WTC11 (cell line): ENCODE measurements at regions not wholly inside any gene's neighbourhood (a gene's known extent, or its start where the extent isn't known, plus 50 kb on each side); places are given as distances from the start of the nearest gene placed in this dataset.

Source experiments
- ATAC-seq: fragments of 200-7000 bp; cut with Tn5 transposase; 2 replicates; pipeline ENCODE4 v1.10.0; 2021; ENCODE audit warnings: mild to moderate bottlenecking, moderate library complexity
- CTCF ChIA-PET: fragments of 300-600 bp; sonication (Branson Sonifier 250); formaldehyde crosslinking; loops from one replicate; lab custom pipeline; 2021; ENCODE audit warnings: antibody characterized with exemption; lab: Charles Lee
- POLR2A ChIA-PET: fragments of 350-600 bp; sonication (Branson Sonifier 250); formaldehyde crosslinking; loops from one replicate; lab custom pipeline; 2021; ENCODE audit warnings: antibody characterized with exemption; lab: Charles Lee
- DNase-seq: peaks from one replicate; pipeline ENCODE4 v3.0.0; 2021; ENCODE audit warnings: low spot score
- H3K27ac Mint-ChIP-seq: 2 replicates; pipeline ENCODE4 v1.8.0; 2021; ENCODE audit warnings: mixed read lengths
- H3K27me3 Mint-ChIP-seq: 2 replicates; pipeline ENCODE4 v1.8.0; 2021; ENCODE audit warnings: low read depth, mild to moderate bottlenecking, moderate library complexity, mixed read lengths
- H3K36me3 Mint-ChIP-seq: 2 replicates; pipeline ENCODE4 v1.8.0; 2021; ENCODE audit warnings: mixed read lengths
- H3K4me1 Mint-ChIP-seq: 2 replicates; pipeline ENCODE4 v1.8.0; 2022; ENCODE audit warnings: mixed read lengths
- H3K4me3 Mint-ChIP-seq: 2 replicates; pipeline ENCODE4 v1.8.0; 2021; ENCODE audit warnings: mild to moderate bottlenecking, moderate library complexity, mixed read lengths
- H3K9me3 Mint-ChIP-seq: 2 replicates; pipeline ENCODE4 v1.8.0; 2021; ENCODE audit warnings: mixed read lengths
- ARID4B ChIP-seq: sonication (generic); formaldehyde crosslinking; IDR thresholded peaks from 2 replicates; pipeline ENCODE4 v1.8.0; 2023; ENCODE audit warnings: missing genetic modification reagents, mild to moderate bottlenecking, borderline replicate concordance
- ATF6 ChIP-seq: sonication (generic); formaldehyde crosslinking; IDR thresholded peaks from 2 replicates; pipeline ENCODE4 v1.8.1; 2023; ENCODE audit warnings: mild to moderate bottlenecking, missing genetic modification reagents
- FOXP4 ChIP-seq: sonication (generic); formaldehyde crosslinking; IDR thresholded peaks from 2 replicates; pipeline ENCODE4 v1.8.0; 2022; ENCODE audit warnings: mild to moderate bottlenecking, missing genetic modification reagents
- GABPB1 ChIP-seq: sonication (generic); formaldehyde crosslinking; IDR thresholded peaks from 2 replicates; pipeline ENCODE4 v1.8.1; 2023; ENCODE audit warnings: mild to moderate bottlenecking, missing genetic modification reagents
- HMGA2 ChIP-seq: fragments of 250-450 bp; sonication (Bioruptor Pico); IDR thresholded peaks from 2 replicates; pipeline ENCODE4 v1.4.0; 2021; ENCODE audit warnings: mild to moderate bottlenecking, moderate library complexity
- JAZF1 ChIP-seq: fragments of 250-450 bp; sonication (Bioruptor Pico); IDR thresholded peaks from 2 replicates; pipeline ENCODE4 v1.9.0; 2021; ENCODE audit warnings: moderate library complexity, mild to moderate bottlenecking, inconsistent platforms
- JUN ChIP-seq: sonication (generic); formaldehyde crosslinking; IDR thresholded peaks from 2 replicates; pipeline ENCODE4 v1.8.0; 2023; ENCODE audit warnings: mild to moderate bottlenecking, missing genetic modification reagents
- MAX ChIP-seq: sonication (generic); formaldehyde crosslinking; IDR thresholded peaks from 2 replicates; pipeline ENCODE4 v1.8.0; 2022; ENCODE audit warnings: mild to moderate bottlenecking, missing genetic modification reagents
- NFATC4 ChIP-seq: fragments of 250-450 bp; sonication (Bioruptor Pico); IDR thresholded peaks from 2 replicates; pipeline ENCODE4 v1.9.0; 2021; ENCODE audit warnings: mild to moderate bottlenecking
- SMAD3 ChIP-seq: sonication (generic); formaldehyde crosslinking; IDR thresholded peaks from 2 replicates; pipeline ENCODE4 v1.8.0; 2022; ENCODE audit warnings: missing genetic modification reagents, mild to moderate bottlenecking, borderline replicate concordance
- TF ChIP-seq, protein P1 (sequence below): sonication (generic); formaldehyde crosslinking; IDR thresholded peaks from 2 replicates; pipeline ENCODE4 v1.8.1; 2023; ENCODE audit warnings: mild to moderate bottlenecking, missing genetic modification reagents

GRCh38 chr14:28565345-28565744, 201.2 kb upstream of the FOXG1 start:
- H3K27me3 Mint-ChIP-seq, result no peaks in the 10 kb centered on the region; the same call in 1 of the 2 replicates
- H3K36me3 Mint-ChIP-seq, result no peaks in the 10 kb centered on the region
- H3K27ac Mint-ChIP-seq, result no peak overlapping the region
- no peak for ATAC-seq
- no peak for DNase-seq
- TF ChIP-seq HMGA2 (CRISPR knock-in tag) (no peak), ARID4B (CRISPR knock-in tag) (no peak), JAZF1 (CRISPR knock-in tag) (no peak)
- CTCF ChIA-PET, result no interaction called here
- no peak overlapping the region for H3K4me3 Mint-ChIP-seq
- H3K4me1 Mint-ChIP-seq, result no peaks in the 10 kb centered on the region
- POLR2A ChIA-PET, result no interaction called here
- H3K9me3 Mint-ChIP-seq, result no peaks in the 10 kb centered on the region

DNA sequence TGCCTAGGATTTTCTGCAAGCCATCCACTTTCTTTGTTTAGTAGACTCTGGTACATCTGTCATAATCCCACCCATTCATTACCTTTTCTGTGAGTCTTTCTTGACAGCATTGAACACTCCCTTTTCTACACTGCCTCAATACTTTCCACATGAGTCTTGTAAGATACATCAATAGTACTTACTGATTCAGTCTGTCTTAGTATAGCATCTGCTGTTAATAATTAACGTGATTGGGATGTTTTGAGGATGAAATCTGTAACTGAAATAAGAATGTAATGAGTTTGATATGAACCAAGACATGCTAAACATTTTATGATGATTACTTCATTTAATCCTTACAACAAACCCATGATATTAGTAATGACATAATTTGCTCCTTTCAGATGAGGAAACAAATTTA, 196.2 kb upstream of the FOXG1 start:
- TF ChIP-seq JUN (CRISPR knock-in tag) (no peak), ATF6 (no peak), MAX (CRISPR knock-in tag) (no peak)
- Mint-ChIP-seq H3K27me3 (peaks cover 2% of the 10 kb centered on the region; the same call in 1 of the 2 replicates), H3K27ac (no peak overlapping the region), H3K4me3 (no peak overlapping the region), H3K36me3 (peaks cover 6% of the 10 kb centered on the region), H3K4me1 (no peaks in the 10 kb centered on the region), H3K9me3 (peaks cover 22% of the 10 kb centered on the region)
- CTCF ChIA-PET, result no interaction called here
- DNase-seq (no peak), ATAC-seq (no peak)
- POLR2A ChIA-PET, result no interaction called here

- H3K4me3 Mint-ChIP-seq, result no peak overlapping the region
- POLR2A ChIA-PET, result no interaction called here
- peaks cover 22% of the 10 kb centered on the region for H3K9me3 Mint-ChIP-seq
- ATAC-seq (no peak), DNase-seq (no peak)
- TF ChIP-seq GABPB1 (no peak), NFATC4 (CRISPR knock-in tag) (no peak)
- TF ChIP-seq, protein P1, sequence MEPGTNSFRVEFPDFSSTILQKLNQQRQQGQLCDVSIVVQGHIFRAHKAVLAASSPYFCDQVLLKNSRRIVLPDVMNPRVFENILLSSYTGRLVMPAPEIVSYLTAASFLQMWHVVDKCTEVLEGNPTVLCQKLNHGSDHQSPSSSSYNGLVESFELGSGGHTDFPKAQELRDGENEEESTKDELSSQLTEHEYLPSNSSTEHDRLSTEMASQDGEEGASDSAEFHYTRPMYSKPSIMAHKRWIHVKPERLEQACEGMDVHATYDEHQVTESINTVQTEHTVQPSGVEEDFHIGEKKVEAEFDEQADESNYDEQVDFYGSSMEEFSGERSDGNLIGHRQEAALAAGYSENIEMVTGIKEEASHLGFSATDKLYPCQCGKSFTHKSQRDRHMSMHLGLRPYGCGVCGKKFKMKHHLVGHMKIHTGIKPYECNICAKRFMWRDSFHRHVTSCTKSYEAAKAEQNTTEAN (CRISPR knock-in tag), result no peak
- H3K27me3 Mint-ChIP-seq, result peaks cover 2% of the 10 kb centered on the region; the same call in 1 of the 2 replicates
- CTCF ChIA-PET, result no interaction called here
- no peaks in the 10 kb centered on the region for H3K4me1 Mint-ChIP-seq
- H3K27ac Mint-ChIP-seq, result no peak overlapping the region
- peaks cover 6% of the 10 kb centered on the region for H3K36me3 Mint-ChIP-seq
Measured at GRCh38 chr14:28571636-28572035, 195.0 kb upstream of the FOXG1 start.

DNA sequence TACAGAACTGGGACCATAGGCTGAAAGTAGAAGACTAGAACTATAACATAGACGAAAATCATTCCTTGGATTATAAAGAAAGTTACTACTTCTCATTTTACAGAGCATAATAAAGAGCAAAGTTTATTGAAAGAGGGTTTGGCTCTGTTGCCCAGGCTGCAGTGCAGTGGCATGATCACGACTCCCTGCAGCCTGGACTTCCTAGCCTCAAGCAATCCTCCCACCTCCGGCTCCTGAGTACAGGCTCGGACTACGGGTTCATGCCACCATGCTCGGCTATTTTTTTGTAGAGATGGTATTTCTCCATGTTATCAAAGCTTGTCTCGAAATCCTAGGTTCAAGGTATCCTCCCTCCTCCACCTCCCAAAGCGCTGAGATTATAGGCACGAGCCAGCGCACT, 190.1 kb upstream of the FOXG1 start:
- TF ChIP-seq FOXP4 (CRISPR knock-in tag), result no peak
- TF ChIP-seq SMAD3 (CRISPR knock-in tag), result no peak
- no peak overlapping the region for H3K4me3 Mint-ChIP-seq
- peaks cover 6% of the 10 kb centered on the region for H3K36me3 Mint-ChIP-seq
- DNase-seq (no peak), ATAC-seq (no peak)
- peaks cover 22% of the 10 kb centered on the region for H3K9me3 Mint-ChIP-seq
- ChIA-PET POLR2A (no interaction called here), CTCF (no interaction called here)
- no peak overlapping the region for H3K27ac Mint-ChIP-seq
- H3K4me1 Mint-ChIP-seq, result no peaks in the 10 kb centered on the region
- H3K27me3 Mint-ChIP-seq, result peaks cover 2% of the 10 kb centered on the region; the same call in 1 of the 2 replicates
